ENCODE measurements at regions not wholly inside any gene's neighbourhood (a gene's known extent, or its start where the extent isn't known, plus 50 kb on each side); places are given as distances from the start of the nearest gene placed in this dataset.
A peak's percentile ranks its signal among the peaks of the same experiment; 100 is the strongest.
"Not testable (repeated sequence)": the region's sequence is repeated elsewhere in the genome, so short reads cannot be mapped to it uniquely, and the experiment has no call there.

DNA sequence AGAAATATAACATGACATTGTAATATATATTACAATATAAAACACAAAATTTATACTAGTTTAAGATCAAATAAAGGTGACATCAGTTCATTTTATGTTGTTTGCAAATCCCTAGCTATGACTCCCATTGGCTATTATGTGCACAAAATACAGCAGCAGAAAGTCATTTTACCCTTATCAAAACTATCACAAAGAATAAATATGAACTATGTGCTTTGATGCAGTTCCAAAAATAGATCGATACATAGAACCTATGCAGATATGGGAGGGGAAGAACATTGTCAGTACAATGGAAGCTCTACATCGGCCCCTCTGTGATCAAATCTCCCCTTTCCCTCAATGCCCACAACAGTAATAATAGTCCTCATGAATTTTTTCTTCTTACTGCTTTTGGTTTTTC lies 1038.1 kb upstream of the PCDH20 start:
- Histone ChIP-seq H3K4me3 (no peak overlapping the region), H3K4me1 (no peaks in the 10 kb centered on the region), H3K36me3 (replicated peaks in 1 of 2; ENCODE audit: insufficient read depth in 1 of 2, low read depth in 2 of 2) (no peaks in the 10 kb centered on the region), H3K9me3 (no peaks in the 10 kb centered on the region), H3K27me3 (no peaks in the 10 kb centered on the region), H3K27ac (no peak overlapping the region)
- DNase-seq (no peak), ATAC-seq (peak; percentile 18)
- no peak for TF ChIP-seq POLR2A (IDR thresholded peaks at IDR 0.05)
- intact Hi-C loops (cut with DNase I), result no loop called here
- WGBS, 2 donors, result 29 to 35% methylated on average over 2 of the region's 2 CpGs

DNA sequence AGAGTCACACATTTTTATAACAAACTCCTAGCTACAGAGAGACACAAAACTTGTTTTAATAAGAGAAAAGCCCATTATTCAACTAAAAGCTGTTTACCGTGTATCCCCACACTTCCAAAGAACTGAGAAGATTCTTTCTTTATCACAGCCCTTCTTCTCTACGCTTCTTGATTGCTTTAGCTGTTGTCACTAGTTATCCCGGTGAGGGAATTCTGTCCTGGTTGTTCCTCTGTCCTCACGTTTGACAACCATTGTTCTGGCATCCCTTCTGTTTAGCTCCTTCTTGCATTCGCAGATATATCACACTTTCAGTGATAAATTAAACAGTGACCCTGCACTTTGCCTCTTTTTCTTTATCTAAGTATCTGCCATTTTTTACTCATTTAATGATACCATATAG lies 1035.1 kb upstream of the PCDH20 start:
- Histone ChIP-seq H3K27ac (no peak overlapping the region), H3K9me3 (no peaks in the 10 kb centered on the region), H3K4me1 (no peaks in the 10 kb centered on the region), H3K36me3 (replicated peaks in 1 of 2; ENCODE audit: insufficient read depth in 1 of 2, low read depth in 2 of 2) (no peaks in the 10 kb centered on the region), H3K27me3 (no peaks in the 10 kb centered on the region), H3K4me3 (no peak overlapping the region)
- 52 to 59% methylated on average over 5 of the region's 5 CpGs for WGBS, 2 donors
- ATAC-seq (no peak), DNase-seq (no peak)
- TF ChIP-seq, protein P1, sequence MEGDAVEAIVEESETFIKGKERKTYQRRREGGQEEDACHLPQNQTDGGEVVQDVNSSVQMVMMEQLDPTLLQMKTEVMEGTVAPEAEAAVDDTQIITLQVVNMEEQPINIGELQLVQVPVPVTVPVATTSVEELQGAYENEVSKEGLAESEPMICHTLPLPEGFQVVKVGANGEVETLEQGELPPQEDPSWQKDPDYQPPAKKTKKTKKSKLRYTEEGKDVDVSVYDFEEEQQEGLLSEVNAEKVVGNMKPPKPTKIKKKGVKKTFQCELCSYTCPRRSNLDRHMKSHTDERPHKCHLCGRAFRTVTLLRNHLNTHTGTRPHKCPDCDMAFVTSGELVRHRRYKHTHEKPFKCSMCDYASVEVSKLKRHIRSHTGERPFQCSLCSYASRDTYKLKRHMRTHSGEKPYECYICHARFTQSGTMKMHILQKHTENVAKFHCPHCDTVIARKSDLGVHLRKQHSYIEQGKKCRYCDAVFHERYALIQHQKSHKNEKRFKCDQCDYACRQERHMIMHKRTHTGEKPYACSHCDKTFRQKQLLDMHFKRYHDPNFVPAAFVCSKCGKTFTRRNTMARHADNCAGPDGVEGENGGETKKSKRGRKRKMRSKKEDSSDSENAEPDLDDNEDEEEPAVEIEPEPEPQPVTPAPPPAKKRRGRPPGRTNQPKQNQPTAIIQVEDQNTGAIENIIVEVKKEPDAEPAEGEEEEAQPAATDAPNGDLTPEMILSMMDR (IDR thresholded peaks at IDR 0.05), result no peak
- TF ChIP-seq POLR2A (IDR thresholded peaks at IDR 0.05), result no peak
- intact Hi-C loops (cut with DNase I), result no loop called here

- 92 to 95% methylated on average over 13 to 25 of the region's 39 CpGs for WGBS, 2 donors
- ATAC-seq; DNase-seq; H3K4me1 ChIP-seq; H3K27ac ChIP-seq; H3K36me3 ChIP-seq (replicated peaks in 1 of 2; ENCODE audit: insufficient read depth in 1 of 2, low read depth in 2 of 2); intact Hi-C loops (cut with DNase I); H3K9me3 ChIP-seq; H3K4me3 ChIP-seq; H3K27me3 ChIP-seq: not testable (repeated sequence)
Measured at GRCh38 chr13:62447771-62448382, 1032.2 kb upstream of the PCDH20 start.

- Histone ChIP-seq H3K4me3 (no peak overlapping the region), H3K27me3 (no peaks in the 10 kb centered on the region), H3K36me3 (replicated peaks in 1 of 2; ENCODE audit: insufficient read depth in 1 of 2, low read depth in 2 of 2) (no peaks in the 10 kb centered on the region), H3K9me3 (no peaks in the 10 kb centered on the region), H3K4me1 (no peaks in the 10 kb centered on the region), H3K27ac (no peak overlapping the region)
- ATAC-seq, result no peak
- TF ChIP-seq POLR2A (IDR thresholded peaks at IDR 0.05), result no peak
- TF ChIP-seq, protein P1 (IDR thresholded peaks at IDR 0.05), result no peak
- no peak for DNase-seq
- WGBS, 2 donors, result 46 to 70% methylated on average over 2 of the region's 2 CpGs
- intact Hi-C loops (cut with DNase I), result no loop called here
Measured at GRCh38 chr13:62444805-62445204, 1029.2 kb upstream of the PCDH20 start.

- H3K27ac ChIP-seq, result no peak overlapping the region
- ATAC-seq (no peak), DNase-seq (no peak)
- intact Hi-C loops (cut with DNase I), result no loop called here
- no peak for TF ChIP-seq POLR2A (IDR thresholded peaks at IDR 0.05)
- TF ChIP-seq, protein P1 (IDR thresholded peaks at IDR 0.05), result no peak
- H3K27me3 ChIP-seq, result no peaks in the 10 kb centered on the region
- H3K4me3 ChIP-seq, result no peak overlapping the region
- H3K9me3 ChIP-seq, result no peaks in the 10 kb centered on the region
- H3K4me1 ChIP-seq, result no peaks in the 10 kb centered on the region
- H3K36me3 ChIP-seq (replicated peaks in 1 of 2; ENCODE audit: insufficient read depth in 1 of 2, low read depth in 2 of 2), result no peaks in the 10 kb centered on the region
Measured at GRCh38 chr13:62434081-62434480, 1018.4 kb upstream of the PCDH20 start.

DNA sequence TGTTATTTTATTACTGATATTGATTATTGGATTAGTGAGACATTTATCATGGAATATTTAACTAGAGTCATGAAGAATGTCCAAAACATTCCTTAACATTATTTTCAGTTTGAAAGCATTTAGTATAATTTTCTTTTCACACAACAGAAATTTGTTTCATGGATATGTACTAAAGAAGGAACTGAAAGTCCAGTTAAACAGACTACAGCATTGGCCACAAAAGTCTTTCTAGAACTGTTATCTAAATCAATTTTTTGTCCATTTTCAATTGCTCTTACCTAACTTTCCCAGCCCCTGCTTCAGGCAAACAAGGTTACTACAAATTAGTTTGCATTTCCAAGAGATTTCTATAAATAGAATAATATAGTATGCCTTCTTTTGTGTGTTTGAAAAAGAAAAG lies 1018.0 kb upstream of the PCDH20 start:
- no peak for ATAC-seq
- Histone ChIP-seq H3K27me3 (no peaks in the 10 kb centered on the region), H3K4me3 (no peak overlapping the region), H3K27ac (no peak overlapping the region), H3K4me1 (no peaks in the 10 kb centered on the region), H3K36me3 (replicated peaks in 1 of 2; ENCODE audit: insufficient read depth in 1 of 2, low read depth in 2 of 2) (no peaks in the 10 kb centered on the region), H3K9me3 (no peaks in the 10 kb centered on the region)
- no peak for TF ChIP-seq POLR2A (IDR thresholded peaks at IDR 0.05)
- TF ChIP-seq, protein P1 (IDR thresholded peaks at IDR 0.05), result no peak
- intact Hi-C loops (cut with DNase I), result no loop called here
- DNase-seq, result no peak
